IMR-90 (cell line): ENCODE measurements at regions not wholly inside any gene's neighbourhood (a gene's known extent, or its start where the extent isn't known, plus 50 kb on each side); places are given as distances from the start of the nearest gene placed in this dataset.

Experiments used
- CHD1 ChIP-seq: IDR thresholded peaks from 2 replicates; pipeline ENCODE4 v1.6.1; 2012; ENCODE audit warnings: low read depth, low read length, improper control_type of control experiment
- CTCF ChIP-seq: conservative IDR thresholded peaks from 2 replicates; pipeline ENCODE4 v1.5.1; 2012; ENCODE audit warnings: mild to moderate bottlenecking, low read depth, low read length, improper control_type of control experiment
- ELK1 ChIP-seq: fragments of 150-350 bp; IDR thresholded peaks from 2 replicates; pipeline ENCODE4 v1.6.1; 2016; ENCODE audit warnings: low read depth, mild to moderate bottlenecking, low read length, moderate library complexity, borderline replicate concordance
- FOS ChIP-seq: fragments of 150-350 bp; IDR thresholded peaks from 2 replicates; pipeline ENCODE4 v1.6.1; 2016; ENCODE audit warnings: low read depth, low read length
- MAFK ChIP-seq: IDR thresholded peaks from 2 replicates; pipeline ENCODE4 v1.6.1; 2012; ENCODE audit warnings: low read depth, low read length, improper control_type of control experiment
- MXI1 ChIP-seq: IDR thresholded peaks from 2 replicates; pipeline ENCODE4 v1.6.1; 2012; ENCODE audit warnings: low read depth, mild to moderate bottlenecking, low read length, moderate library complexity, borderline replicate concordance
- POLR2A ChIP-seq: IDR thresholded peaks from 2 replicates; pipeline ENCODE4 v1.6.1; 2012; ENCODE audit warnings: mild to moderate bottlenecking, low read depth, low read length
- RAD21 ChIP-seq: IDR thresholded peaks from 2 replicates; pipeline ENCODE4 v1.6.1; 2012; ENCODE audit warnings: low read length, improper control_type of control experiment
- RFX5 ChIP-seq: IDR thresholded peaks from 2 replicates; pipeline ENCODE4 v1.8.0; 2012; ENCODE audit warnings: low read depth, mild to moderate bottlenecking, low read length, moderate library complexity
- SMC3 ChIP-seq: fragments of 150-350 bp; IDR thresholded peaks from 2 replicates; pipeline ENCODE4 v1.6.1; 2016; ENCODE audit warnings: low read depth, mild to moderate bottlenecking, antibody characterized with exemption, low read length, moderate library complexity
- USF2 ChIP-seq: fragments of 150-350 bp; IDR thresholded peaks from 2 replicates; pipeline ENCODE4 v1.6.1; 2017; ENCODE audit warnings: mild to moderate bottlenecking, antibody characterized with exemption, low read length, low read depth

GRCh38 chr10:30759423-30759822 is 129.9 kb upstream of the LYZL2 start:
- TF ChIP-seq CTCF, result no peak
- no peak for TF ChIP-seq USF2
- TF ChIP-seq CHD1, result no peak
- peak; percentile 14; the same call in 1 of the 2 replicates for TF ChIP-seq FOS
- no peak for TF ChIP-seq RFX5
- no peak for TF ChIP-seq POLR2A
- no peak for TF ChIP-seq SMC3
- TF ChIP-seq MAFK, result no peak
- TF ChIP-seq RAD21, result no peak
- no peak for TF ChIP-seq ELK1
- TF ChIP-seq MXI1, result no peak
